Fibroblast of mammary gland (primary cell): ENCODE measurements at regions not wholly inside any gene's neighbourhood (a gene's known extent, or its start where the extent isn't known, plus 50 kb on each side); places are given as distances from the start of the nearest gene placed in this dataset.

Experiments
- DNase-seq: peaks from one replicate; pipeline ENCODE4 v3.0.0-alpha.2; 2010; ENCODE audit warnings: low read depth
- H3K4me3 ChIP-seq: 2 replicates; pipeline ENCODE4 v1.5.1; 2011; ENCODE audit warnings: low read depth, mild to moderate bottlenecking, low read length, moderate library complexity; ENCODE audit not compliant: control insufficient read depth
- CTCF ChIP-seq: conservative IDR thresholded peaks from 2 replicates; pipeline ENCODE4 v1.5.1; 2011; ENCODE audit warnings: low read depth, low read length, inconsistent platforms; ENCODE audit not compliant: control insufficient read depth, insufficient read depth

- TF ChIP-seq CTCF = no peak
- no peak for DNase-seq
- no peak overlapping the region for H3K4me3 ChIP-seq
Measured at GRCh38 chr6:12418946-12419345, 128.8 kb downstream of the EDN1 start.

GRCh38 chr6:12419631-12420272, 129.6 kb downstream of the EDN1 start:
- H3K4me3 ChIP-seq = no peak overlapping the region
- TF ChIP-seq CTCF = no peak
- DNase-seq = no peak

- no peak for TF ChIP-seq CTCF
- no peak overlapping the region for H3K4me3 ChIP-seq
- DNase-seq = peak; percentile 24
Measured at GRCh38 chr6:12420626-12421025, 130.5 kb downstream of the EDN1 start.

GRCh38 chr6:12421596-12421995, 131.4 kb downstream of the EDN1 start:
- no peak for TF ChIP-seq CTCF
- no peak overlapping the region for H3K4me3 ChIP-seq
- DNase-seq = no peak

GRCh38 chr6:12422848-12423247, 132.7 kb downstream of the EDN1 start:
- TF ChIP-seq CTCF = no peak

GRCh38 chr6:12423832-12424231, 133.7 kb downstream of the EDN1 start:
- TF ChIP-seq CTCF = no peak
- no peak for DNase-seq
- H3K4me3 ChIP-seq = no peak overlapping the region

More at GRCh38 chr6:12422848-12423247, 132.7 kb downstream of the EDN1 start:
- no peak overlapping the region for H3K4me3 ChIP-seq
- DNase-seq = no peak

GRCh38 chr6:12426121-12426520, 136.0 kb downstream of the EDN1 start:
- no peak overlapping the region for H3K4me3 ChIP-seq
- no peak for DNase-seq
- no peak for TF ChIP-seq CTCF
